MG63 (cell line): ENCODE measurements at regions not wholly inside any gene's neighbourhood (a gene's known extent, or its start where the extent isn't known, plus 50 kb on each side); places are given as distances from the start of the nearest gene placed in this dataset.

Experiments used
- DNase-seq: peaks from one replicate; pipeline ENCODE4 v3.0.0-alpha.2; 2020
- H3K27me3 ChIP-seq: fragments of 250-450 bp; sonication (Bioruptor Pico); 2 replicates; pipeline ENCODE4 v1.5.1; 2020; ENCODE audit warnings: mild to moderate bottlenecking, moderate library complexity
- H3K36me3 ChIP-seq: fragments of 250-450 bp; sonication (Bioruptor Pico); 2 replicates; pipeline ENCODE4 v1.5.1; 2020; ENCODE audit warnings: mild to moderate bottlenecking, moderate library complexity
- H3K4me3 ChIP-seq: fragments of 250-450 bp; sonication (Bioruptor Pico); 2 replicates; pipeline ENCODE4 v1.5.1; 2020; ENCODE audit warnings: mild to moderate bottlenecking, moderate library complexity
- H3K9me3 ChIP-seq: fragments of 250-450 bp; sonication (Bioruptor Pico); 2 replicates; pipeline ENCODE4 v1.5.1; 2020; ENCODE audit warnings: mild to moderate bottlenecking, moderate library complexity

GRCh38 chr17:69769050-69769449 is 306.0 kb upstream of the KCNJ16 start:
- no peak overlapping the region for H3K4me3 ChIP-seq
- H3K9me3 ChIP-seq: peaks cover 6% of the 10 kb centered on the region; the same call in 1 of the 2 replicates
- no peaks in the 10 kb centered on the region for H3K27me3 ChIP-seq
- DNase-seq: no peak
- no peaks in the 10 kb centered on the region for H3K36me3 ChIP-seq

- no peak overlapping the region for H3K4me3 ChIP-seq
- DNase-seq: no peak
- H3K36me3 ChIP-seq: no peaks in the 10 kb centered on the region
- peaks cover 6% of the 10 kb centered on the region; the same call in 1 of the 2 replicates for H3K9me3 ChIP-seq
- no peaks in the 10 kb centered on the region for H3K27me3 ChIP-seq
Observed at GRCh38 chr17:69773081-69773480, 301.9 kb upstream of the KCNJ16 start.

- H3K36me3 ChIP-seq: no peaks in the 10 kb centered on the region
- peaks cover 8% of the 10 kb centered on the region for H3K9me3 ChIP-seq
- no peaks in the 10 kb centered on the region for H3K27me3 ChIP-seq
- H3K4me3 ChIP-seq: no peak overlapping the region
- no peak for DNase-seq
Observed at GRCh38 chr17:69779378-69780214, 295.4 kb upstream of the KCNJ16 start.

GRCh38 chr17:69783865-69784264 is 291.2 kb upstream of the KCNJ16 start:
- Histone ChIP-seq H3K27me3 (no peaks in the 10 kb centered on the region), H3K36me3 (no peaks in the 10 kb centered on the region), H3K9me3 (peaks cover 12% of the 10 kb centered on the region), H3K4me3 (no peak overlapping the region)
- no peak for DNase-seq

GRCh38 chr17:69788957-69789356 is 286.1 kb upstream of the KCNJ16 start:
- DNase-seq: no peak
- H3K4me3 ChIP-seq: no peak overlapping the region
- no peaks in the 10 kb centered on the region for H3K36me3 ChIP-seq
- peaks cover 6% of the 10 kb centered on the region for H3K9me3 ChIP-seq
- H3K27me3 ChIP-seq: no peaks in the 10 kb centered on the region

- DNase-seq: no peak
- no peaks in the 10 kb centered on the region for H3K36me3 ChIP-seq
Observed at GRCh38 chr17:69796078-69796477, 278.9 kb upstream of the KCNJ16 start.

GRCh38 chr17:69800870-69801269 is 274.2 kb upstream of the KCNJ16 start:
- peaks cover 11% of the 10 kb centered on the region for H3K9me3 ChIP-seq
- H3K4me3 ChIP-seq: no peak overlapping the region
- no peaks in the 10 kb centered on the region for H3K27me3 ChIP-seq
- no peak for DNase-seq
- H3K36me3 ChIP-seq: no peaks in the 10 kb centered on the region

More at GRCh38 chr17:69796078-69796477, 278.9 kb upstream of the KCNJ16 start:
- peaks cover 7% of the 10 kb centered on the region for H3K9me3 ChIP-seq
- H3K4me3 ChIP-seq: no peak overlapping the region
- H3K27me3 ChIP-seq: no peaks in the 10 kb centered on the region

GRCh38 chr17:69801368-69801767 is 273.7 kb upstream of the KCNJ16 start:
- Histone ChIP-seq H3K27me3 (no peaks in the 10 kb centered on the region), H3K36me3 (no peaks in the 10 kb centered on the region), H3K9me3 (peaks cover 11% of the 10 kb centered on the region), H3K4me3 (no peak overlapping the region)
- no peak for DNase-seq

GRCh38 chr17:69802045-69802740 is 272.8 kb upstream of the KCNJ16 start:
- DNase-seq: no peak
- no peak overlapping the region for H3K4me3 ChIP-seq
- no peaks in the 10 kb centered on the region for H3K36me3 ChIP-seq
- no peaks in the 10 kb centered on the region for H3K27me3 ChIP-seq
- peaks cover 8% of the 10 kb centered on the region for H3K9me3 ChIP-seq

GRCh38 chr17:69809331-69809730 is 265.7 kb upstream of the KCNJ16 start:
- no peaks in the 10 kb centered on the region for H3K27me3 ChIP-seq
- no peaks in the 10 kb centered on the region for H3K36me3 ChIP-seq
- no peak overlapping the region for H3K4me3 ChIP-seq
- H3K9me3 ChIP-seq: no peaks in the 10 kb centered on the region
- peak; percentile 16 for DNase-seq

- no peaks in the 10 kb centered on the region for H3K9me3 ChIP-seq
- H3K4me3 ChIP-seq: no peak overlapping the region
- H3K27me3 ChIP-seq: no peaks in the 10 kb centered on the region
- H3K36me3 ChIP-seq: no peaks in the 10 kb centered on the region
- peak; percentile 11 for DNase-seq
Observed at GRCh38 chr17:69810326-69810965, 264.6 kb upstream of the KCNJ16 start.

GRCh38 chr17:69812240-69812837 is 262.7 kb upstream of the KCNJ16 start:
- Histone ChIP-seq H3K4me3 (no peak overlapping the region), H3K27me3 (no peaks in the 10 kb centered on the region), H3K36me3 (no peaks in the 10 kb centered on the region), H3K9me3 (no peaks in the 10 kb centered on the region)
- no peak for DNase-seq

- Histone ChIP-seq H3K4me3 (no peak overlapping the region), H3K27me3 (no peaks in the 10 kb centered on the region), H3K9me3 (no peaks in the 10 kb centered on the region), H3K36me3 (no peaks in the 10 kb centered on the region)
- no peak for DNase-seq
Observed at GRCh38 chr17:69814031-69814430, 261.0 kb upstream of the KCNJ16 start.

- no peaks in the 10 kb centered on the region for H3K27me3 ChIP-seq
- no peaks in the 10 kb centered on the region for H3K36me3 ChIP-seq
- no peak overlapping the region for H3K4me3 ChIP-seq
- no peak for DNase-seq
- peaks cover 4% of the 10 kb centered on the region for H3K9me3 ChIP-seq
Observed at GRCh38 chr17:69815406-69815805, 259.6 kb upstream of the KCNJ16 start.

- H3K27me3 ChIP-seq: no peaks in the 10 kb centered on the region
- no peak for DNase-seq
- H3K36me3 ChIP-seq: no peaks in the 10 kb centered on the region
- H3K4me3 ChIP-seq: no peak overlapping the region
- H3K9me3 ChIP-seq: peaks cover 6% of the 10 kb centered on the region
Observed at GRCh38 chr17:69818467-69818866, 256.6 kb upstream of the KCNJ16 start.

- DNase-seq: peak; percentile 26
- Histone ChIP-seq H3K27me3 (no peaks in the 10 kb centered on the region), H3K4me3 (no peak overlapping the region), H3K9me3 (peaks cover 6% of the 10 kb centered on the region), H3K36me3 (no peaks in the 10 kb centered on the region)
Observed at GRCh38 chr17:69819316-69820087, 255.5 kb upstream of the KCNJ16 start.
